ENCODE measurements at regions not wholly inside any gene's neighbourhood (a gene's known extent, or its start where the extent isn't known, plus 50 kb on each side); places are given as distances from the start of the nearest gene placed in this dataset.

- in situ Hi-C loops (cut with HindIII; ENCODE audit: low sequenced_read_pairs): no loop called here
Observed at GRCh38 chr10:2460812-2461211, 606.5 kb upstream of the PFKP start.

GRCh38 chr10:2459713-2460112, 607.6 kb upstream of the PFKP start:
- no peak for DNase-seq (ENCODE audit: low spot score)
- in situ Hi-C loops (cut with HindIII; ENCODE audit: low sequenced_read_pairs): no loop called here

More at GRCh38 chr10:2460812-2461211, 606.5 kb upstream of the PFKP start:
- DNase-seq (ENCODE audit: low spot score): no peak

- no peak for DNase-seq (ENCODE audit: low spot score)
Observed at GRCh38 chr10:2456834-2457233, 610.5 kb upstream of the PFKP start.

GRCh38 chr10:2445370-2445769, 622.0 kb upstream of the PFKP start:
- in situ Hi-C loops (cut with HindIII; ENCODE audit: low sequenced_read_pairs): no loop called here
- DNase-seq (ENCODE audit: low spot score): no peak

More at GRCh38 chr10:2456834-2457233, 610.5 kb upstream of the PFKP start:
- in situ Hi-C loops (cut with HindIII; ENCODE audit: low sequenced_read_pairs): no loop called here

DNA sequence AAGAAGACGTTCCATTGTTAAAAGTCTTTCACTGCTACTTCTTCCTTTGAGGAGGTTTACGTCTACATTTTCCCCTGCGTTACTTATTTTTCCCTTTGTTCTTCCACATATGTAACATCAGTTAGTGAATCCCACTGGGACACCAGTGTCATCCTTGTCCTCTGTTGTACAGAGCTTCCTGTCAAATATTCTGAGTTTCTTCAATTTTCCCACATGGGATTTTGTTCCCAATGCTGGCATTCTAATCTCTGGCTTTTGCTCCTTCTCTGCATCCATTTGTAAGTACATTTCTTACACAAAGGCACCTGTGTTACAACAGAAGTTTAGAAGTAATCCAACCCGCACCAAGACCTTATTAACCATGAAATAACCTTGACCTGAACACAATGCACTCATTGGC, 627.4 kb upstream of the PFKP start:
- no peak for DNase-seq (ENCODE audit: low spot score)
- in situ Hi-C loops (cut with HindIII; ENCODE audit: low sequenced_read_pairs): no loop called here

GRCh38 chr10:2439000-2439399, 628.3 kb upstream of the PFKP start:
- DNase-seq (ENCODE audit: low spot score): no peak
- in situ Hi-C loops (cut with HindIII; ENCODE audit: low sequenced_read_pairs): no loop called here

- in situ Hi-C loops (cut with HindIII; ENCODE audit: low sequenced_read_pairs): no loop called here
- DNase-seq (ENCODE audit: low spot score): no peak
Observed at GRCh38 chr10:2438248-2438939, 629.0 kb upstream of the PFKP start.

DNA sequence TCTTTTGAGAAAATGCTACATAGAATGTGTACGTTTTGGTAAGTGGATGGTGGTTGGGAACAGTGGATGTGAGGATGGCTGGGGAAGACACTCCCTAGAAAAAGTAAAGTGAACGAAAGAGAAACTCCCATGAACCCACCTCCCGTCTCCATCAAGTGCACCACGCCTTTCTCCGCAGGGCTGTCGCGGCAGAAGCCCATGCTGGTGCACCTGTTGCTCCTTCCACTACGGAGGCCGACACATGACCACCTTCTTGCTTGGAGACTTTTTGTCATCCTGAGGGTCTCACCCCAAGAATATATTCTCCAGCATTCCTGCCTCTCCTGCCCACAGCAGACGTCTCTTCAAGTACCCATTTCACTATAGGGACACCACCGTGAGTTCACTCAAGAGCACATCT, 630.4 kb upstream of the PFKP start:
- no peak for DNase-seq (ENCODE audit: low spot score)
- in situ Hi-C loops (cut with HindIII; ENCODE audit: low sequenced_read_pairs): no loop called here

- in situ Hi-C loops (cut with HindIII; ENCODE audit: low sequenced_read_pairs): no loop called here
- no peak for DNase-seq (ENCODE audit: low spot score)
Observed at GRCh38 chr10:2431961-2432360, 635.4 kb upstream of the PFKP start.

DNA sequence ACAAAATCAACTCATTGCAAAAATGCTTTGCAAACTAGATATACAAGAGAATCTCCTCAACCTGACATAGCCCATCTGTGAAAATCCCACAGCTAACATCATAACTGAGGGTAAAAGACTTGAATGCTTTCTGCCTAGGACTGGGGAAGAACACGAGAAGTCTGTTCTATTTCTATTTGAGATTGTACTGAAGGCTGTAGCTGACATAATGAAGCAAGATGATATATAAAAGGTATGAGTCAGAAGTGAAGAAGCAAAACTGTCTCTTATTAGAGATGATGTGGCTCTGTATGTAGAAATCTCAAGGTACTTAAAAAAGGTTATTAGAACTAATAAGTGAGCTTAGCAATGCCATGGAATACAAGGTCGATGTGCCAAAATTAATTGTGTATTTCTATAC, 639.9 kb upstream of the PFKP start:
- no peak for DNase-seq (ENCODE audit: low spot score)
- in situ Hi-C loops (cut with HindIII; ENCODE audit: low sequenced_read_pairs): no loop called here

- in situ Hi-C loops (cut with HindIII; ENCODE audit: low sequenced_read_pairs): no loop called here
- no peak for DNase-seq (ENCODE audit: low spot score)
Observed at GRCh38 chr10:2425320-2425719, 642.0 kb upstream of the PFKP start.

- no peak for DNase-seq (ENCODE audit: low spot score)
- in situ Hi-C loops (cut with HindIII; ENCODE audit: low sequenced_read_pairs): no loop called here
Observed at GRCh38 chr10:2414562-2414961, 652.8 kb upstream of the PFKP start.

DNA sequence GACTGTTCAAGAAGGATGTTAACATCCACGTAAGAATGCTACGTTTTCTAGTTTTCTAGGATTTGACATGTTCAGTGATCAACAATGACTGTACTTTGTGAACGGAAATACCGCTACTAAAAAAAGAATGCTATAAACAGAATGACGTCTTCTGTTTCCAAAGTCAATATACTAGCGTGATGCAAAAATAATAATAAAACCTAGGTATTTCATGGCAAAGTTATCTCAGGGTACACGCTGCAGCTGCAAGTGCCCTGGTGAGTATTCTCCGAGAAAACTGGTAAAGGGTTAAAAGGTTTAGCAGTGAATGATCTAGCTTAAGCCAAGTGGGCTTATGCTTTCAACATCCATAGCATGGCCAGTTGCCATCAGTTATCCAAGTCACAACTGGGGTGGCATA, 653.3 kb upstream of the PFKP start:
- no peak for DNase-seq (ENCODE audit: low spot score)
- in situ Hi-C loops (cut with HindIII; ENCODE audit: low sequenced_read_pairs): no loop called here

GRCh38 chr10:2410049-2410448, 657.3 kb upstream of the PFKP start:
- in situ Hi-C loops (cut with HindIII; ENCODE audit: low sequenced_read_pairs): no loop called here
- DNase-seq (ENCODE audit: low spot score): no peak

GRCh38 chr10:2401459-2401858, 664.1 kb upstream of the ADARB2 start:
- no peak for DNase-seq (ENCODE audit: low spot score)
- in situ Hi-C loops (cut with HindIII; ENCODE audit: low sequenced_read_pairs): no loop called here

DNA sequence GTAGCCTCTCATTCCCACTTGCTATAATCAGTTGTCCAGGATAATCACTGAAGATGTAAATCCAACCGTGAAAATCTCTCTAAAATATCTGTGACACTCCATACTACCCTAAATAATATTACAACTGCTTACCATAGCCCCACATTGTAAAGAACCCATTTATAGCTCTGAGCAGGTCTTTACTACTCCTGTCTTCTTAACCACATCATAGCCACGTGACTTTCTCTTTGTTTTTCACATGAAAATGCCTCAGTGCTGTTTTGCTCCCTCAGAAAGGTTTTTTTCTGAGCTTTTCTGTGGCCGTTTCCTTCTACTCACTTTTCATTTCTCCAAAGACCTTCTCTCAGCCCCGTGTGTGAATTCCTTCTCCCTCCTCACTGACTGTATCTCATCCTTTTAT, 662.2 kb upstream of the ADARB2 start:
- in situ Hi-C loops (cut with HindIII; ENCODE audit: low sequenced_read_pairs): no loop called here
- no peak for DNase-seq (ENCODE audit: low spot score)

DNA sequence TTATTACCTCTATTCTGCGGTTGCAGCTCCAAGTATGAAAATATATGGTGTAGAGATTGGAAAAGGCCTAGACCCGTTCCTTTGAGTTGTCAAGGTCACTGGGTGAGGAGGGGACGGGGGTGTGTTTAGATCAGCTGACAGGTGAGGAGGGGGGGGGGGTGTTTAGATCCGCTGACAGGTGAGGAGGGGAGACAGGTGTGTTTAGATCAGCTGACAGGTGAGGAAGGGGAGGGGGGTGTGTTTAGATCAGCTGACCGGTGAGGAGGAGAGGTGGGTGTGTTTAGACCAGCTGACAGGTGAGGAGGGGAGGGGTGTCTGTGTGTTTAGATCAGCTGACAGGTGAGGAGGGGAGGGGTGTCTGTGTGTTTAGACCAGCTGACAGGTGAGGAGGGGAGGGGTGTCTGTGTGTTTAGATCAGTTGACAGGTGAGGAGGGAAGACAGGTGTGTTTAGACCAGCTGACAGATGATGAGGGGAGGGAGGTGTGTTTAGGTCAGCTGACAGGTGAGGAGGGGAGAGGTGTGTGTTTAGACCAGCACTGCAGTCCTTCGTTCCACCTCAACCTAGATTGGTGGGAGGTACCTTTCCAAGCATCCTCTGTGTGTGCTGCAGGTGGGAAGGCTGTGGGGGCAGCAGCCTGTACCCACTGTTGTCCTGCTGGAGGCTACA, 655.0 kb upstream of the ADARB2 start:
- no peak for DNase-seq (ENCODE audit: low spot score)
- in situ Hi-C loops (cut with HindIII; ENCODE audit: low sequenced_read_pairs): no loop called here

DNA sequence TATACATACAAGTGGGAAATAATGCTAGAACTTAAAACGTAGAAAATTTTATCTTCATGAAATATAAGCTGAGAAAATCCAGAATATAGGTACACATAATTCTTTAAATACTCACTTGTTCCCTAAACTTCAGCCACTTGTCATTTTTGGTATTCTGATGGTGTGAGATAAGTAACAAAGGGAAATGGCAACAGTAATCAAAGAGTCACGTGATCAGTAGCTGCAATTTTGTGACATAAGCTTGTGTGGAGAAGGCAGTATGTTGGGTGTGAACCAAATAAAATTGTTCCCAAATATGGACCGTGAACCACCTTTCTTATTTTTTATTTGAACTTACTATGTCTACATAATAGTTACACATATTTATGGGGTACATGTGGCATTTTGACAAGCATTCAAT, 650.3 kb upstream of the ADARB2 start:
- no peak for DNase-seq (ENCODE audit: low spot score)
- in situ Hi-C loops (cut with HindIII; ENCODE audit: low sequenced_read_pairs): no loop called here

DNA sequence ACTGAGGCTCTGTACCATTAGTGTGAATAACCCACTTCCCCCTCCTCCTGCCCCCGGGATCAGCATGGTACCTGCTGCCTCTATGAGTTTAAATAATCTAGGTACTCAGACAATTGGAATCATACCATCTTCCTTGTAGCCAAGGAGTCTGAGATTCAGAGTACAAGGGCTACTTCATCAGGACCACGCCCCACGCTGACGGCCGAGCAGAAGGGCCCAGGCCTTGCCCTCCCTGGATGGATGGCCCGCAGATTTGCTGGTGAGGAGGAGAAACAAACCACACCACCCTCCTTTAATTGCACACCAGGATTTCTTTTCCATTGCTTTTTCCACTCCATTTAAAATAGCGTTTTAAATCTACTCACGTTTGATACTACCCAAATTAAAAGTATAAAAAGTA, 649.9 kb upstream of the ADARB2 start:
- no peak for DNase-seq (ENCODE audit: low spot score)
- in situ Hi-C loops (cut with HindIII; ENCODE audit: low sequenced_read_pairs): no loop called here

DNA sequence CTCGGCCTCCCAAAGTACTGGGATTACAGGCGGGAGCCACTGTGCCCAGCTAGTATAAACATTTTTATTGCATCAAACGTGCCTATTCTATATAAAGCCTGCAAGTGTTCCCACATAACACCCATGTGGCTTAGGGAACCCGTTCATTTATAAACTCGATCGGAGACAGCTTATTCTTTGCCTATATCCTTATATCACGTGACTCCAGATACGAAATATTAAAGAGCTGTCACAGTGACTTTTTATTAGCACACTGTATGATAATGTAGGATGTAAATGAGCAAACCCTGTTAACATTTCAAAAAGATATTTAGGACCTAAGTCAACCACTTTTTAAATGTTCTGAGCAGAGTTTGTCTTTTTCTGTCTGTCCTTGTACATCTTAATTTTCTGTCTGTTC, 642.9 kb upstream of the ADARB2 start:
- in situ Hi-C loops (cut with HindIII; ENCODE audit: low sequenced_read_pairs): no loop called here

DNA sequence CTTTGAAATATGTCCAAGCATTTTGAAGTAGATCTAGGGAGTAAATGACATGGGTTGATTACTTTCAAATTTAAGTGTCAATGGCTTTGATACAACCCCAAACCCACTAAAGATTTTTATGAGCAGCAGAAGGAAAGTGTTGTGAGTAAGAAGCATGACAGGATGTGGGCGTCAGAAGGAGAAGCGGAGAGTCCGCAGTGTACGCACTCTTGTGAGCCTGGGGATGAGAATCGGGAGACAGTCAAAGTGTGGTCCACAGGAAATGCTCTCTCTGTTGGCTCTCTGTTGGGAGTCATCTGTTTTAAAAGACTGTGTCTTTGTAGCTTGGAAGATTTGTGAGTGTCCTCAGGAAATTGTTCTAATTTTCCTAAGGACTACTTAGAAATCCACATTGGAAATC, 629.8 kb upstream of the ADARB2 start:
- in situ Hi-C loops (cut with HindIII; ENCODE audit: low sequenced_read_pairs): no loop called here
- no peak for DNase-seq (ENCODE audit: low spot score)

More for the DNA sequence above, 642.9 kb upstream of the ADARB2 start:
- no peak for DNase-seq (ENCODE audit: low spot score)

Data from G401 (cell line).